ENCODE measurements at regions not wholly inside any gene's neighbourhood (a gene's known extent, or its start where the extent isn't known, plus 50 kb on each side); places are given as distances from the start of the nearest gene placed in this dataset.

- TF ChIP-seq HDAC2 (IDR thresholded peaks at IDR 0.05), result no peak
- TF ChIP-seq ZBTB5 (IDR thresholded peaks at IDR 0.05), result no peak
- TF ChIP-seq PHF8 (IDR thresholded peaks at IDR 0.05; ENCODE audit: borderline replicate concordance, low read length), result no peak
- TF ChIP-seq ZKSCAN1 (IDR thresholded peaks at IDR 0.05; ENCODE audit: low read depth, low read length), result no peak
- TF ChIP-seq NFE2 (IDR thresholded peaks at IDR 0.05; ENCODE audit: low read depth), result no peak
- no peak for TF ChIP-seq GATA2 (CRISPR knock-in tag; IDR thresholded peaks at IDR 0.05)
- TF ChIP-seq, protein P1, sequence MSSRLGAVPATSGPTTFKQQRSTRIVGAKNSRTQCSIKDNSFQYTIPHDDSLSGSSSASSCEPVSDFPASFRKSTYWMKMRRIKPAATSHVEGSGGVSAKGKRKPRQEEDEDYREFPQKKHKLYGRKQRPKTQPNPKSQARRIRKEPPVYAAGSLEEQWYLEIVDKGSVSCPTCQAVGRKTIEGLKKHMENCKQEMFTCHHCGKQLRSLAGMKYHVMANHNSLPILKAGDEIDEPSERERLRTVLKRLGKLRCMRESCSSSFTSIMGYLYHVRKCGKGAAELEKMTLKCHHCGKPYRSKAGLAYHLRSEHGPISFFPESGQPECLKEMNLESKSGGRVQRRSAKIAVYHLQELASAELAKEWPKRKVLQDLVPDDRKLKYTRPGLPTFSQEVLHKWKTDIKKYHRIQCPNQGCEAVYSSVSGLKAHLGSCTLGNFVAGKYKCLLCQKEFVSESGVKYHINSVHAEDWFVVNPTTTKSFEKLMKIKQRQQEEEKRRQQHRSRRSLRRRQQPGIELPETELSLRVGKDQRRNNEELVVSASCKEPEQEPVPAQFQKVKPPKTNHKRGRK (tag; IDR thresholded peaks at IDR 0.05), result no peak
- no peak for TF ChIP-seq ELF4 (CRISPR knock-in tag; IDR thresholded peaks at IDR 0.05)
- TF ChIP-seq, protein P2, sequence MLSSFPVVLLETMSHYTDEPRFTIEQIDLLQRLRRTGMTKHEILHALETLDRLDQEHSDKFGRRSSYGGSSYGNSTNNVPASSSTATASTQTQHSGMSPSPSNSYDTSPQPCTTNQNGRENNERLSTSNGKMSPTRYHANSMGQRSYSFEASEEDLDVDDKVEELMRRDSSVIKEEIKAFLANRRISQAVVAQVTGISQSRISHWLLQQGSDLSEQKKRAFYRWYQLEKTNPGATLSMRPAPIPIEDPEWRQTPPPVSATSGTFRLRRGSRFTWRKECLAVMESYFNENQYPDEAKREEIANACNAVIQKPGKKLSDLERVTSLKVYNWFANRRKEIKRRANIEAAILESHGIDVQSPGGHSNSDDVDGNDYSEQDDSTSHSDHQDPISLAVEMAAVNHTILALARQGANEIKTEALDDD (IDR thresholded peaks at IDR 0.05), result no peak
These were observed 1307.4 kb downstream of the SLITRK5 start (continued) for GRCh38 chr13:88978607-88979006.

Measured in K562 (cell line).